ENCODE measurements at regions not wholly inside any gene's neighbourhood (a gene's known extent, or its start where the extent isn't known, plus 50 kb on each side); places are given as distances from the start of the nearest gene placed in this dataset.

GRCh38 chr1:221459558-221459957 is 282.3 kb downstream of the DUSP10 start:
- no peak for TF ChIP-seq GABPA (IDR thresholded peaks at IDR 0.05; ENCODE audit: low read depth)
- no peak for TF ChIP-seq CTCF (IDR thresholded peaks at IDR 0.05; ENCODE audit: insufficient read depth, low read length)
- no peak for TF ChIP-seq SPI1 (IDR thresholded peaks at IDR 0.05; ENCODE audit: borderline replicate concordance, low read depth)
- TF ChIP-seq POLR2AphosphoS5 (IDR thresholded peaks at IDR 0.05; ENCODE audit: low read depth), result no peak
- no peak for TF ChIP-seq REST (IDR thresholded peaks at IDR 0.05; ENCODE audit: insufficient replicate concordance, low read depth)
- peaks cover 9% of the 10 kb centered on the region for H3K27me3 ChIP-seq (ENCODE audit: insufficient read depth, poor library complexity, severe bottlenecking)
- no peak overlapping the region for H3K4me3 ChIP-seq (replicated peaks; ENCODE audit: insufficient read depth, low read length)
- DNase-seq (ENCODE audit: low read depth in 1 of 2, low spot score in 1 of 2), result no peak
- H3K27ac ChIP-seq (replicated peaks), result no peak overlapping the region

GRCh38 chr1:221462345-221462744 is 279.5 kb downstream of the DUSP10 start:
- peaks cover 9% of the 10 kb centered on the region for H3K27me3 ChIP-seq (ENCODE audit: insufficient read depth, poor library complexity, severe bottlenecking)
- H3K27ac ChIP-seq (replicated peaks), result no peak overlapping the region
- TF ChIP-seq SPI1 (IDR thresholded peaks at IDR 0.05; ENCODE audit: borderline replicate concordance, low read depth) (no peak), REST (IDR thresholded peaks at IDR 0.05; ENCODE audit: insufficient replicate concordance, low read depth) (no peak), GABPA (IDR thresholded peaks at IDR 0.05; ENCODE audit: low read depth) (no peak), POLR2AphosphoS5 (IDR thresholded peaks at IDR 0.05; ENCODE audit: low read depth) (no peak), CTCF (IDR thresholded peaks at IDR 0.05; ENCODE audit: insufficient read depth, low read length) (no peak)
- no peak overlapping the region for H3K4me3 ChIP-seq (replicated peaks; ENCODE audit: insufficient read depth, low read length)
- DNase-seq (ENCODE audit: low read depth in 1 of 2, low spot score in 1 of 2), result no peak

- Histone ChIP-seq H3K27ac (replicated peaks) (no peak overlapping the region), H3K27me3 (ENCODE audit: insufficient read depth, poor library complexity, severe bottlenecking) (no peaks in the 10 kb centered on the region), H3K4me3 (replicated peaks; ENCODE audit: insufficient read depth, low read length) (no peak overlapping the region)
- TF ChIP-seq REST (IDR thresholded peaks at IDR 0.05; ENCODE audit: insufficient replicate concordance, low read depth) (no peak), POLR2AphosphoS5 (IDR thresholded peaks at IDR 0.05; ENCODE audit: low read depth) (no peak), SPI1 (IDR thresholded peaks at IDR 0.05; ENCODE audit: borderline replicate concordance, low read depth) (no peak), CTCF (IDR thresholded peaks at IDR 0.05; ENCODE audit: insufficient read depth, low read length) (no peak), GABPA (IDR thresholded peaks at IDR 0.05; ENCODE audit: low read depth) (no peak)
- DNase-seq (ENCODE audit: low read depth in 1 of 2, low spot score in 1 of 2), result no peak
Measured at GRCh38 chr1:221468546-221468945, 273.3 kb downstream of the DUSP10 start.
